ENCODE measurements at regions not wholly inside any gene's neighbourhood (a gene's known extent, or its start where the extent isn't known, plus 50 kb on each side); places are given as distances from the start of the nearest gene placed in this dataset.

- no peak for DNase-seq
These were observed 786.2 kb upstream of the FANCL start for GRCh38 chr2:59027320-59027719.

DNA sequence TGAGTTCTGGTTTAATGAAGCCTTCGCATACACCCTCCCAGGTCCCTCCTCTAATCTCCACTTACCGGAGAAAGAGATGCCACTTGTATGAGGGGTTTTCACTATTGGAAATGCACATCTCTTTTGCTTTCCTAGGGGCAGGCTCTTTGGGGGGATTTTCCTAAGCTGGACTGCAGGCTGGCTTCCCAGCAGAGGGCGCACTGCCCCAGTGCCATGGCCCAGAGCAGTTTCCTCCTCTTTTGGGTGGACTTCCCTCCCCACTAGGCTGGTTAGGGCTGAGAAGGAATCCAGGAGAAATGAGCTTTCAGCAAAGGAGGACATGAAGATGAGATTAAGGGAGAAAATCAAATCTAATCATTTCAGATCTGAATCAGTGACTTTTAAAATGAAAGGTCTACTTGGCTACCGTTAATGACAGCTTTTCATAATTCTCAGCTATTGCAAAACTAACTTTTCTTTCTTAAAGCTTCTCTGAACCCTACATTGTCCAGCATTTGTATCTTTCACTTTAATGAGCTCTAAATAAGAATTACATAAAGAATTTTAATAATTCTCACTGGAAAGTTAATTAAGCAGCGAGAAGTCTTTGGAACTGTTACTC lies 784.1 kb upstream of the FANCL start:
- DNase-seq = peak; percentile 41

DNA sequence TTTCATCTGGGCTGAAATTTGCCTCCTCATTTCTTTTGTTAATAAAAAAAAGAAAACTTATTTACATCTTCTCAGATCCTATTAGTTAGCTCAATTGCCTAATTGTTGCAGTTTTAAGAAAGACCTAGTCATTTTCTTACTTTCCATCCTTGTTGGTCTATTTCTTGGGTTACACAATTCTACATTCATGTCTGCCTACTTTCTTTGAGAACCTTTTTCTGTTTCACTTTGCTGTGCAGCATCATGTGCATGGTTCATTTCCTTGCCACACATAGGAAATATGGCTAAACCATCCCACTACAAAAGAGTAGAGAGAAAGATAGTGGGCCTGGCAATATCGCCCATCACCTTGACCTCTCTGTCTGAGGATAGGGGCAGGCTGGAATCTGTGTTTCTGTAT lies 780.7 kb upstream of the FANCL start:
- no peak for DNase-seq

GRCh38 chr2:59019566-59020159 lies 778.5 kb upstream of the FANCL start:
- DNase-seq = no peak

DNA sequence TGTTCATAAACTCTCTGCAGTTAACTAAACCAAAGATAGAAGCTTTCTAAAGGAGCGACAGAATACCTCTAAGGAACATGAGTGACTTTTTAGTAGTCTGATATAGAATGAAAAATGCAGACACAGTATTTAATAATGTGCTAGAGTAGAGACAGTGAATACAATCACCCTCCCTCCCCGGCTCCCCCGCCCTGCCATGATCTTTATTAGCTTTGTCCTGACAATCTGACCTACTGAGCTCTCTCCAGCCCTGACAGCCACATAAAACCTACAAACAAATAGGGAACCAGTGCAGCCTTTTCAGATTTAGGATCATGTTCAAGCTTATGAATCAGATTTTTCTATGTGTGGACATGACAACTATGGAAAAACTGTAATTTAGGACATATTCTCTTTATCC lies 777.6 kb upstream of the FANCL start:
- DNase-seq = no peak

DNA sequence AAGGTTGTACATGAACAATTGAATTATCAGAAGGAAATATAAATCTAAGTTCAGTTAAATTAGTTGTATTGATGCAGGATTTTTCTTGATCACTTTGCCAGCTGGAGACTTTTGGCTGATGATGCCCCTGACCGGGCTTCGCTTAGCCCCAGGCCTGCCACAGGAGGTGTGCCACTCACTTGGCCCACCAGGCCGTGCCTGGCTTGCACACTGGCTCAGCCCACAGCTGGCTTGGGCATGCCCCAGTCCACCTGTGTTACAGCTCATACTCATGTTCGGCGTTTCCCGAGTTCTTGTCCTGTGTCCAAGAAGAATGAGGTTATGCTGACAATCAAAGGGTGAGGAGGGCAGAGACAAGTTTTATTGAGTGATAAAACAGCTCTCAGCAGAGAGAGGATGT lies 773.9 kb upstream of the FANCL start:
- DNase-seq = no peak

DNA sequence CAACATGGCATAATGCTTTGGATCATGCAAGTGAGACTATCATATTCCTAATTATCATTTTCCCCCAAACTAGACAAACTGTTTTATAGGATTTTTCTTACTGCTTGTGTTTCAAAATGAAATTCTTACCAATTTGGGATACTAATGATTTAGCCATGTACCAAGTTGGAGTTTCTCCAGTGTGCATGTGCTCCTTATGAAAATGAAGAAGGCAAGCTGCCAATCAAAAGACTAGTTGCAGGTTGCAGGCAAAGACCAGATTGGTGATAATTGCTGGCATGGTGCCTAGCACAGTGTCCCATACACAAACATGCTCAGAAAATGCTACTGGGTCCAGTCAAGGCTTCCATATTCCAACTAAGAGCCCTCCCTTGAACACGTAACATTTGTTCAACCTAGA lies 771.8 kb upstream of the FANCL start:
- DNase-seq = no peak

DNA sequence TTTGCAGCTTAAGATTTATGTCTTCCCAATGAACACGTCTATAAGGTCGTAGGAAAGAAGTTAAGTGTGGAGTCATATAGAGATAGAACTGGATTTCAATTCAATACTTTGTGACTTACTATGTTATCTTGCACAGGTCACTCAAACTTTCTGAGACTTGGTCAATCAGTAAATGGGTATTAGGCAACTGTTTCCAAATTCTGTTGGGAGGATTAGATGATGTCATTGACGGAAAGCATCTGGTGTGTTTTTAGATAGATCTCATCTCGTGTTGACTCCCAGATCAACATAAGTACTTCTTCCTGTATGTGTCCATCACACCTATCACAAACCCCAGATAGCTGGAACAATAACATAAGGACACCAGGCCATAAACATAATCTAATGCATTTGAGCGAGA lies 771.1 kb upstream of the FANCL start:
- no peak for DNase-seq

GRCh38 chr2:59008950-59009349 lies 767.8 kb upstream of the FANCL start:
- no peak for DNase-seq

DNA sequence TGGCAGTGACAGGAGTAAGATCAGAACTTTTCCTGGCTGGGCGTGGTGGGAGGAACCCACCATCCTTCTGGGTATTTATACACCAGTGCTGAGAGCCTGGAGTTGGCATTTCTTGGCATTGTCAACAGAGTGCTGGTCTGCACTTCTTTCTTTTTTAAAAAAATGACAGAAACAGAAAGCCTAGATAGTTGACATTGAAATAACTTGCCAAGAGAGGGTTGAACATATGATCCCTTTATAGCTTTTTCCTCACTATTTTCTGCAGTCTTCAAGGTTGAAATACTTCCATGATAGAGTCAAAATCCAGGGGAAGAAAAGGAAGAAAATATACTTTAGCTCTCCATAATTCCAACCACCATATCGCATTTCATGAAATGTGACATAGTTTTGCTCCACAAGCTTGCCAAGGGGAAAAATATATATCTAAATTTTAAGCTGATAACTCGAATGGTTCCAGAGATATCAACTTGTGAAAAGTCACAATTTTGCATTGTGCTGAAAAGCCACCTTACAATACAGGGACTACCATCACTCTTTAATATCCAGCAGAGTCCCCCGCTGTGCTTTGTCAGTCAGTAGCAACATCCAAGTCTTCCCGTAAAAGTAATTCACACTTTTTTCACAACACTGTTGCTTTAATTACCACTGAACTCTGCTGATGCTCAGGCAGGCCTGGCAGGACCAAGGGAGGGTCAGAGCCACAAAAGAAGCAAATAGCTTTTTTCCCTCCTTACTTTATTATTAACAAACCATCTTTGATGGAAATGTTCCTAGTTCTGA lies 764.9 kb upstream of the FANCL start:
- DNase-seq = no peak

DNA sequence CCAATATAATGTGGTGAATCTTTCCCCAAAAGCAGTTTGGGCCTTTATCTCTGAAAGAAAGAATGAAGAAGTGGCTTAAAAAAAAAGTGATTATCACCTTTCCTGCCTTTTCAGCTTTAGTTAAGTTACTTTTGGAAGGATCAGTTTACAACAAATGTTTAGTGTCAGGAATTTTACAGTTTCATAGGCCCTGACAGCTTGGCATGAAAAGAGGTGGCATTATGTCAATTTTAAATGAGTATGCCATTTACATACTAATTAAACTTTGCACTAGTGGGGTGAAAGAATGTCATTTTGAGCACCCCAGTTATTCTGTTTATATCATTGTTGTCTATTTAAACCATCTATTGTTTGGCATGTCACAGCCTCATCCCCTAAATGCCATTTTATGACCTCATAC lies 763.5 kb upstream of the FANCL start:
- no peak for DNase-seq

DNA sequence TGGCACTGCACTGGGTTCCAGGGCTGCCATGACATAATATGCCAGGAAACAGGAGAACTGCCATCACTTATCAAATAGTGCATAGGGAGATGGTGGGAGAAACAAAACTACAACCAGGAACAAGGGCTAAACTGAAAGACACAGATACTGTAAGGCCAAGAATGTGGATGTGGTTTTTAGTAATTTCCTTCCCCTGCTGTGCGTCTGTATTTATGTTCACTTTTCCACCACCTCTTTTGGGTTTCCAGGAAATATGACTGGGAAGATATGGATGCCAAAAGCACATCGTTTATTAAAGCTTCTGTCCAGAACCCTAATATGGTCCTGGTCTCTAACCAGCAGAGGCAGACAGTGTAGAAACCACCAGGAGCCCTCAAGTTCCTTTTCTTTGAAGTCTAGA lies 759.7 kb upstream of the FANCL start:
- DNase-seq = no peak

GRCh38 chr2:58992062-58992706 lies 751.1 kb upstream of the FANCL start:
- no peak for DNase-seq

DNA sequence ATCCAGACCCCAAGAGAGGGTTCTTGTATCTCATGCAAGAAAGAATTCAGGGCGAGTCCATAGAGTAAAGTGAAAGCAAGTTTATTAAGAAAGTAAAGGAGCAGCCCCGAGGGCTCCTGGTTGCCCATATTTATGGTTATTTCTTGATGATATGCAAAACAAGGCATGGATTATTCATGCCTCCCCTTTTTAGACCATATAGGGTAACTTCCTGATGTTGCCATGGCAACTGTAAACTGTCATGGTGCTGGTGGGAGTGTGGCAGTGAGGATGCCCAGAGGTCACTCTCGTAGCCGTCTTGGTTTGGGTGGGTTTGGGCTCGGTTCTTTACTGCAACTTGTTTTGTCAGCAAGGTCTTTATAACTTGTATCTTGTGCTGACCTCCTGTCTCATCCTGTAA lies 750.2 kb upstream of the FANCL start:
- no peak for DNase-seq

- no peak for DNase-seq
These were observed 744.4 kb upstream of the FANCL start for GRCh38 chr2:58985541-58985940.

DNA sequence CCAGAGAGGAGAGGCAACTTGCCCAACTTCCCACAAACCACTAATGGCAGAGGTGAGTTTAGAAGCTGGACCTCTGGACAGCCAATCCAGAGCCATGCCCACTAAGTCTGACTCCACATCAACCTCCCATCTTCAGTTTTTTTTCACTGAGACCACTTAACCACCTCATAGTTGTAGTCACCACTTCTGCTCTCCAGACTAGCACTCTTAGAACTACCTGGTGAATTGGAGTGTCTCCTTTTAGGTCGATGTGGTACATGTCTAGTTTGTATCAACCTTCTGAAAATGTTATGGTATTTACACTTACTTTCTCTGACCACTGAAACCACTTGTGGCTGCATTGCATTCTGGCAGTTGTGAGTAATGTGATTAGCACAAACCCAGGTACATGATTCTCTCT lies 743.6 kb upstream of the FANCL start:
- DNase-seq = no peak

GRCh38 chr2:58983111-58983510 lies 742.0 kb upstream of the FANCL start:
- DNase-seq = no peak

GRCh38 chr2:58981237-58981636 lies 740.1 kb upstream of the FANCL start:
- DNase-seq = no peak

DNA sequence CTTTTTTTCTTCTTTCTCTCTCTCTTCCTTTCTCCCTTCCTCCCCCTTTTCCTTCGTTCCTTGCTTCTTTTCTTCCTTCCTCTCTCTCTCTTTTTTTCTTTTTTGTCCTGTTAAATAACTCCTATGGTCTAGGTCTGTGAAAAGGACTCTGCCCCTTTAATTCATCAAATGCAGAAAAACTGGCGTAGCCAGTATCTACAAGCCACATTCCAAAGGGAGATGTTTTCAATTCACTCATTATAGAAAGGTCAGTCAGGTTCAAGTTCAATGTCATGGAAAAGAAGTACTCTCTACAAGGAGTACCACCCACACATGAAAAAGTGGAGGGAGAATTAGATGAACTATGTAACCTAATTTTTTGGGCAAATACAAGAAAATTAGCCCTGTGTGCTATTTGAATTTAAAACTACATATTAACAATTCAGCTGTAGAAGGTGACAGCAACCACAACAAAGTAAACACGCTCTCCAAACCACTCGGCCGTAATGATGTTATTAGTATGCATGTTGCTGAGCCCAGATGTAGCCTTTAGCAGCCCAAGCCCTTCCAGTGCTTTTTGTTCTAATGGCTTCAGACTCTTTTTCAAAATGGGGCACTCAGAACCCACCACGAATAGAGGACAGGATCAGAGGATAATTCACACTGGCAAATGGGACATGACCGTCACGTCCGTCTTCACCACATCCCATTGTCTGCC lies 735.4 kb upstream of the FANCL start:
- DNase-seq = no peak

GRCh38 chr2:58974881-58975280 lies 733.8 kb upstream of the FANCL start:
- no peak for DNase-seq

GRCh38 chr2:58974426-58974825 lies 733.3 kb upstream of the FANCL start:
- no peak for DNase-seq

- no peak for DNase-seq
These were observed 732.7 kb upstream of the FANCL start for GRCh38 chr2:58973811-58974281.

DNA sequence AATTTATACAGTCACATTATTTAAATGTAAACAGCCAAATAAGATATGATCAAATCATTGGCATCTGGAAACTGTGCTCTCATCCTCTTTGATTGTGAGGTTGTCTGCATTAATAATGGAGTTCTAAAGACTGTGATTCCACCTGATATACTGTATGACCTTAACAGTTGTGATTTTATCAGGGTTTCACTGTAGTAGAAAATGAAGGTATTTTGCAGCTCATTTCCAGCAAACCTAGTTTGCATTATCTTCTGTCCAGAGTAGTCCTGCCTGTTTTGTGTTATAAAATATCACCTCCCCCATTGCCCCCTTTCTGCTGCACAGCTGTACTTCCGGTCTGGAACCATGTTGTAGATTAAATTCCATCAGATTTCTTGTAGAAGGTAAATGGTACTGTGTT lies 731.6 kb upstream of the FANCL start:
- no peak for DNase-seq
